K562 (cell line): ENCODE measurements at regions not wholly inside any gene's neighbourhood (a gene's known extent, or its start where the extent isn't known, plus 50 kb on each side); places are given as distances from the start of the nearest gene placed in this dataset.

ENCODE experiments used
- ATAC-seq: fragments of 200-7000 bp; cut with Tn5 transposase; 3 replicates; pipeline ENCODE4 v1.9.1; 2020; ENCODE audit warnings: moderate library complexity
- BruUV-seq: library from RNA; stranded (reverse); fragments of 400-500 nt; replicated peaks from 2 replicates; lab custom pipeline; 2021; lab: Mats Ljungman, UMichigan
- CTCF ChIA-PET: fragments of 300-600 bp; formaldehyde crosslinking; extraction: SDS; loops from one replicate; lab custom pipeline; 2021; ENCODE audit warnings: low intra/inter-chr PET ratio; lab: Yijun Ruan, JAX
- POLR2A ChIA-PET: fragments of 300-600, 350-650 bp; sonication (Branson Sonifier 250); formaldehyde crosslinking; extraction: SDS; loops from one replicate; lab custom pipeline; 2021; ENCODE audit warnings: antibody characterized with exemption, inconsistent platforms; lab: Yijun Ruan, JAX
- DNase-seq, 4 experiments: peaks; one replicate each; pipeline versions ENCODE4 v3.0.0 to v3.0.0-alpha.2; 2011 to 2018; ENCODE audit warnings: low spot score in 3 of 4, mixed read lengths in 3 of 4; ENCODE audit errors: extremely low read depth in 1 of 4
- FAIRE-seq: peaks from 2 replicates; lab custom pipeline; 2011; peaks lifted over from hg19 to GRCh38; lab: Jason Lieb, UNC
- H2AFZ ChIP-seq: 2 replicates; pipeline ENCODE4 v1.6.0; 2011; ENCODE audit warnings: low read depth, low read length, control low read depth, inconsistent platforms
- H3K27ac ChIP-seq: fragments of 200-600 bp; 3 replicates; pipeline ENCODE4 v1.8.0; 2011; ENCODE audit warnings: low read depth, mild to moderate bottlenecking, control low read depth, inconsistent platforms, low read length, moderate library complexity, mixed read lengths; ENCODE audit errors: extremely low read depth
- H3K27me3 ChIP-seq, 2 experiments: fragments of 300-600 bp in 1 of 2; 2 replicates in 1 of 2; 3 replicates in 1 of 2; pipeline versions ENCODE4 v1.6.0 to v1.8.0; 2011; ENCODE audit warnings: inconsistent platforms in 2 of 2, low read length in 2 of 2, mild to moderate bottlenecking in 1 of 2, mixed read lengths in 1 of 2, moderate library complexity in 1 of 2; ENCODE audit not compliant: control insufficient read depth in 2 of 2, insufficient read depth in 2 of 2
- H3K36me3 ChIP-seq: fragments of 300-600 bp; 3 replicates; pipeline ENCODE4 v1.8.0; 2011; ENCODE audit warnings: mild to moderate bottlenecking, low read length, inconsistent platforms; ENCODE audit not compliant: control insufficient read depth, insufficient read depth
- H3K4me1 ChIP-seq, 2 experiments: fragments of 200-600 bp in 1 of 2; replicated peaks in 1 of 2; 2 replicates in 1 of 2; 3 replicates in 1 of 2; pipeline versions ENCODE4 v1.5.1 to v1.8.0; 2011; ENCODE audit warnings: inconsistent platforms in 2 of 2, low read length in 2 of 2, mild to moderate bottlenecking in 1 of 2, mixed read lengths in 1 of 2, moderate library complexity in 1 of 2; ENCODE audit not compliant: control insufficient read depth in 2 of 2, insufficient read depth in 2 of 2
- H3K4me2 ChIP-seq: 2 replicates; pipeline ENCODE4 v1.6.1; 2011; ENCODE audit warnings: low read length, control low read depth, inconsistent platforms, mixed read lengths; ENCODE audit not compliant: insufficient read depth
- H3K4me3 ChIP-seq: fragments of 200-600 bp; sonication (generic), shearing (Covaris generic); 2 replicates; pipeline ENCODE4 v1.5.1; 2016; ENCODE audit warnings: control low read depth, inconsistent platforms
- H3K79me2 ChIP-seq: fragments of 200-600 bp; 3 replicates; pipeline ENCODE4 v1.8.0; 2011; ENCODE audit warnings: low read length, inconsistent platforms; ENCODE audit not compliant: control insufficient read depth, insufficient read depth
- H3K9ac ChIP-seq, 2 experiments: 2 replicates each; pipeline versions ENCODE4 v1.6.0 to v1.6.1; 2011; ENCODE audit warnings: low read depth in 2 of 2, low read length in 2 of 2, control low read depth in 1 of 2, inconsistent platforms in 1 of 2, mild to moderate bottlenecking in 1 of 2, mixed read lengths in 1 of 2; ENCODE audit not compliant: insufficient read depth in 1 of 2
- H3K9me1 ChIP-seq: one replicate; pipeline ENCODE4 v1.6.0; 2011; ENCODE audit warnings: inconsistent platforms, mild to moderate bottlenecking, low read length, moderate library complexity; ENCODE audit not compliant: control insufficient read depth, insufficient read depth
- H3K9me3 ChIP-seq: replicated peaks from 2 replicates; pipeline ENCODE4 v1.5.1; 2011; ENCODE audit warnings: low read depth, low read length, inconsistent platforms; ENCODE audit not compliant: control insufficient read depth, insufficient read depth
- H4K20me1 ChIP-seq: replicated peaks from 2 replicates; pipeline ENCODE4 v1.6.1; 2011; ENCODE audit warnings: low read length, inconsistent platforms, mixed read lengths; ENCODE audit not compliant: control insufficient read depth, insufficient read depth
- BCOR ChIP-seq: fragments of 450-650 bp; IDR thresholded peaks from 2 replicates; pipeline ENCODE4 v1.6.1; 2016
- ELF2 ChIP-seq: fragments of 250-450 bp; sonication (Bioruptor Pico); IDR thresholded peaks from 2 replicates; pipeline ENCODE4 v1.5.0; 2021; ENCODE audit warnings: mild to moderate bottlenecking
- EWSR1 ChIP-seq: fragments of 450-650 bp; IDR thresholded peaks from 2 replicates; pipeline ENCODE4 v1.6.1; 2018; ENCODE audit warnings: borderline replicate concordance, mild to moderate bottlenecking, low read depth, moderate library complexity; ENCODE audit not compliant: partially characterized antibody
- PCBP2 ChIP-seq: fragments of 200-400 bp; formaldehyde crosslinking; IDR thresholded peaks from 2 replicates; pipeline ENCODE4 v1.6.1; 2018; ENCODE audit warnings: low read length, low read depth, mild to moderate bottlenecking, moderate library complexity; ENCODE audit not compliant: poor library complexity, severe bottlenecking
- RBM25 ChIP-seq: fragments of 200-400 bp; formaldehyde crosslinking; IDR thresholded peaks from 2 replicates; pipeline ENCODE4 v1.6.1; 2018; ENCODE audit warnings: low read length, low read depth, moderate library complexity; ENCODE audit not compliant: severe bottlenecking
- TRIM24 ChIP-seq, 2 experiments: fragments of 450-650 bp; IDR thresholded peaks; 2 replicates each; pipeline ENCODE4 v1.6.1; 2016
- ZBTB1 ChIP-seq: sonication (generic); formaldehyde crosslinking; IDR thresholded peaks from 2 replicates; pipeline ENCODE4 v1.8.1; 2023; ENCODE audit warnings: missing genetic modification reagents, low read depth, mild to moderate bottlenecking, borderline replicate concordance
- ZNF778 ChIP-seq: fragments of 450-650 bp; formaldehyde crosslinking; IDR thresholded peaks from 2 replicates; pipeline ENCODE4 v1.4.0; 2020; ENCODE audit warnings: mild to moderate bottlenecking, moderate library complexity
- WGBS: fragments of 100-300 bp; shearing (Covaris generic); methylation state at CpG from one replicate; pipeline ENCODE4 v1.1.6; 2016; ENCODE audit warnings: low coverage, mixed read lengths; ENCODE audit not compliant: insufficient coverage; ENCODE audit errors: missing lambda C conversion rate; 5-methylcytosine and 5-hydroxymethylcytosine counted together
- in situ Hi-C: fragments of 300-500 bp; cut with MboI; formaldehyde crosslinking; loops from 4 replicates; pipeline ENCODE4 v1.15.0; 2018; ENCODE audit warnings: inconsistent platforms, mixed read lengths
- intact Hi-C: fragments of 100-400 bp; cut with micrococcal nuclease; formaldehyde crosslinking; loops from 2 replicates; pipeline ENCODE4 v1.14.2; 2022

DNA sequence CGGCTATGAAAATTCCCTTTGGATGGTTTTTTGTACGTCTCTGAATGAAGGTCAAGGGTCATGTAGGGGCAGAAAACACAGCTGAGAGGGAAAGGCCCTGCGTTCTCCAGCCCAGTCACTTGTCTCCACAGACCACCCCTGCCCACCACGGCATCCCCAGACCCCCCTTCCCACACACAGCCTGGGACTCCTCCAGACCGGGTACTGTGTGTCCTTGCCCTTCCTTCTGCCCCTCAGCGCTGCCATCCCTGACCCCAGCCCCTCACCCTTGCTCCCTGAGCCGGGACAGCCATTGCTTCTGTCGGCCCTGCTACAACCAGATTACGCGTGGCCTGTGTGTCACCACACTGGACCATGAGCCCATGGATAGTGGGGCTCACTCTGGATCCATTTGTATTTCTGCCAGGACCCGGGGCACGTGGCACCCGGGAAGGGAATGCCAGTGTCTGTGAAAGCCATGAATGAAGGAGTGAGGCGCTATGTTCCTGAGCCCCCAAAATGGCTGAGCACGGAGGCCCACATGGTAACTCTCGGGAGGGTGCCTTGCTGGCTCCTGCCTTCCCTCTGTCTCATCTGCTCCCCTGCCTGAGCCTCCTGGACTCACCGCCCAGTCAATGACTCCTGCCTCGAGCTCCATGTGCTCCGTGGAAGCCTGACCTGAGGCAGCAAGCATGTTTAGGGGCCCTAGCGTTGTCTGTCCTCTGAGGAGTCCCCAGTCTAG, 139.1 kb upstream of the FOXF1 start (continued):
- no peak for TF ChIP-seq TRIM24 (IDR thresholded peaks at IDR 0.05)

DNA sequence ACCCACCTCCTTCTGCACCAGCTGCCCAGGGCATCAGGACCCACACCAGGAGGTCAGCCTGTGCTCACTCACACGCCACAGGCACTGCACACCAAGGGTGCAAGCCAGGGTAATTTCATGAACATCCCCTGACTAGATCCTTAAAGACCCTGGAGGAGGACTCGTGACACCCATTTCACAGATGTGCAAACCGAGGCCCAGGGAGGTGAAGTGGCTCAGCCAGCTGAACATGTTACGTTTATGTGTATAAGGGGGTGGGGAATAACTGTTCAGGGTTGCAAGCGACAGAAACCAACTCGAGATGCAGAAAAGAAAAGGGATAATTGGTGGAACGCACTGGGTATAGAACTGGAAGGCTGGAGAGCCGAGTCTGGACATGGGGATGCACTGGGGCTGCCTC, 138.1 kb upstream of the FOXF1 start:
- in situ Hi-C loops = no loop called here
- no peaks in the 10 kb centered on the region; the same call in 1 of the 2 replicates for H4K20me1 ChIP-seq
- H3K9ac ChIP-seq = no peak overlapping the region
- no peak overlapping the region for H2AFZ ChIP-seq
- TF ChIP-seq ZNF778 (CRISPR knock-in tag) (no peak), RBM25 (peak; percentile 80), ELF2 (CRISPR knock-in tag) (no peak), EWSR1 (no peak), PCBP2 (no peak), BCOR (0 out of 2 replicates have a peak, but pooled peaks have one; percentile 34), ZBTB1 (CRISPR knock-in tag) (no peak)
- TF ChIP-seq, all 486 proteins: peak for 2
- no TSS peak for BruUV-seq
- H3K4me3 ChIP-seq = no peak overlapping the region
- H3K79me2 ChIP-seq = no peaks in the 10 kb centered on the region
- H3K4me2 ChIP-seq = no peak overlapping the region
- H3K9me1 ChIP-seq = no peaks in the 10 kb centered on the region
- peaks cover 8 to 49% of the 10 kb centered on the region in 2 experiments; a peak in 3 of 5 replicates for H3K27me3 ChIP-seq
- H3K27ac ChIP-seq = no peak overlapping the region
- H3K9me3 ChIP-seq = no peaks in the 10 kb centered on the region; the same call in 1 of the 2 replicates
- CTCF ChIA-PET = no interaction called here
- POLR2A ChIA-PET = interaction anchor here (0.7 to 1.3 kb wide), 2 partner anchors 16 to 85 kb away, joined by 3 read pairs; no protein-coding TSS in a partner anchor
- no peak for DNase-seq
- FAIRE-seq = no peak
- H3K4me1 ChIP-seq = no peaks in the 10 kb centered on the region; a peak in 1 of 5 replicates
- intact Hi-C loops = no loop called here
- no peak for ATAC-seq
- H3K36me3 ChIP-seq = no peaks in the 10 kb centered on the region
- 0% methylated on average over 8 of the region's 8 CpGs for whole genome bisulfite sequencing
